HEK293 (cell line): ENCODE measurements at regions not wholly inside any gene's neighbourhood (a gene's known extent, or its start where the extent isn't known, plus 50 kb on each side); places are given as distances from the start of the nearest gene placed in this dataset.

ENCODE experiments used
- CTCF ChIA-PET: fragments of 350-600 bp; formaldehyde crosslinking; extraction: SDS; loops from one replicate; lab custom pipeline; 2021; ENCODE audit warnings: antibody characterized with exemption; lab: Yijun Ruan, JAX
- POLR2A ChIA-PET: fragments of 300-600 bp; formaldehyde crosslinking; extraction: SDS; loops from one replicate; lab custom pipeline; 2020; ENCODE audit warnings: antibody characterized with exemption, inconsistent platforms; lab: Yijun Ruan, JAX
- H3K27ac ChIP-seq: fragments of 200-500 bp; sonication (Bioruptor generic); 2 replicates; pipeline ENCODE4 v1.5.1; 2014; ENCODE audit warnings: low read depth, low read length, control low read depth, inconsistent platforms; ENCODE audit errors: extremely low read depth
- H3K36me3 ChIP-seq, 2 experiments: fragments of 200-500 bp in 1 of 2; sonication (Bioruptor generic) in 1 of 2; 1 replicate in 1 of 2; 2 replicates in 1 of 2; pipeline ENCODE4 v1.5.1; 2014 to 2017; ENCODE audit warnings: inconsistent platforms in 2 of 2, low read length in 2 of 2; ENCODE audit not compliant: control insufficient read depth in 2 of 2, insufficient read depth in 1 of 2
- H3K4me1 ChIP-seq: fragments of 200-500 bp; sonication (Bioruptor generic); 2 replicates; pipeline ENCODE4 v1.5.1; 2014; ENCODE audit warnings: mild to moderate bottlenecking, low read length, inconsistent platforms; ENCODE audit not compliant: control insufficient read depth, insufficient read depth
- H3K4me3 ChIP-seq: 2 replicates; pipeline ENCODE4 v1.5.1; 2011; ENCODE audit warnings: low read depth, mild to moderate bottlenecking, control low read depth, low read length, moderate library complexity
- H3K9me3 ChIP-seq: fragments of 200-500 bp; sonication (Bioruptor generic); 2 replicates; pipeline ENCODE4 v1.5.1; 2014; ENCODE audit warnings: low read depth, low read length, inconsistent platforms; ENCODE audit not compliant: control insufficient read depth, insufficient read depth
- CTCF ChIP-seq: fragments of 450-650 bp; formaldehyde crosslinking; IDR thresholded peaks from 2 replicates; pipeline ENCODE4 v1.5.1; 2016; ENCODE audit warnings: missing biosample characterization, missing genetic modification characterization
- FEZF1 ChIP-seq: fragments of 450-650 bp; formaldehyde crosslinking; IDR thresholded peaks from 2 replicates; pipeline ENCODE4 v1.5.1; 2016; ENCODE audit warnings: missing biosample characterization, missing genetic modification characterization
- GLIS2 ChIP-seq: fragments of 450-650 bp; formaldehyde crosslinking; IDR thresholded peaks from 2 replicates; pipeline ENCODE4 v1.5.1; 2016; ENCODE audit warnings: missing biosample characterization, missing genetic modification characterization
- HOXD13 ChIP-seq: sonication (generic); formaldehyde crosslinking; IDR thresholded peaks from 2 replicates; pipeline ENCODE4 v1.8.0; 2022; ENCODE audit warnings: missing genetic modification reagents, borderline replicate concordance
- IKZF3 ChIP-seq: fragments of 450-650 bp; IDR thresholded peaks from 2 replicates; pipeline ENCODE4 v1.5.0; 2018; ENCODE audit warnings: missing biosample characterization, mild to moderate bottlenecking, missing genetic modification characterization, moderate library complexity
- KLF7 ChIP-seq: fragments of 450-650 bp; formaldehyde crosslinking; IDR thresholded peaks from 2 replicates; pipeline ENCODE4 v1.5.1; 2016; ENCODE audit warnings: missing biosample characterization, missing genetic modification characterization, borderline replicate concordance
- REST ChIP-seq: fragments of 450-650 bp; formaldehyde crosslinking; IDR thresholded peaks from 2 replicates; pipeline ENCODE4 v1.5.1; 2016; ENCODE audit warnings: missing biosample characterization, missing genetic modification characterization
- SP3 ChIP-seq: fragments of 450-650 bp; formaldehyde crosslinking; IDR thresholded peaks from 2 replicates; pipeline ENCODE4 v1.5.1; 2016; ENCODE audit warnings: missing biosample characterization, missing genetic modification characterization
- ZBTB21 ChIP-seq: fragments of 450-650 bp; formaldehyde crosslinking; IDR thresholded peaks from 2 replicates; pipeline ENCODE4 v1.5.1; 2017; ENCODE audit warnings: missing biosample characterization, missing genetic modification characterization
- ZBTB7A ChIP-seq: fragments of 450-650 bp; formaldehyde crosslinking; IDR thresholded peaks from 2 replicates; pipeline ENCODE4 v1.5.1; 2016; ENCODE audit warnings: low read depth, missing biosample characterization, missing genetic modification characterization
- ZFP37 ChIP-seq: fragments of 450-650 bp; formaldehyde crosslinking; IDR thresholded peaks from 2 replicates; pipeline ENCODE4 v1.5.1; 2016; ENCODE audit warnings: missing biosample characterization, missing genetic modification characterization
- ZNF146 ChIP-seq: fragments of 450-650 bp; formaldehyde crosslinking; IDR thresholded peaks from 2 replicates; pipeline ENCODE4 v1.5.1; 2016; ENCODE audit warnings: missing biosample characterization, missing genetic modification characterization
- ZNF184 ChIP-seq: fragments of 450-650 bp; IDR thresholded peaks from 2 replicates; pipeline ENCODE4 v1.5.1; 2018; ENCODE audit warnings: missing biosample characterization, mild to moderate bottlenecking, missing genetic modification characterization
- ZNF19 ChIP-seq: fragments of 450-650 bp; formaldehyde crosslinking; IDR thresholded peaks from 2 replicates; pipeline ENCODE4; 2016; ENCODE audit warnings: missing biosample characterization, missing genetic modification characterization, low read depth
- ZNF202 ChIP-seq: fragments of 450-650 bp; formaldehyde crosslinking; IDR thresholded peaks from 2 replicates; pipeline ENCODE4 v1.5.1; 2016; ENCODE audit warnings: missing biosample characterization, missing genetic modification characterization, borderline replicate concordance
- ZNF24 ChIP-seq: fragments of 450-650 bp; formaldehyde crosslinking; IDR thresholded peaks from 2 replicates; pipeline ENCODE4 v1.5.1; 2016; ENCODE audit warnings: missing biosample characterization, missing genetic modification characterization
- ZNF292 ChIP-seq: fragments of 450-650 bp; formaldehyde crosslinking; IDR thresholded peaks from 2 replicates; pipeline ENCODE4 v1.5.1; 2016; ENCODE audit warnings: low read depth, missing biosample characterization, missing genetic modification characterization, borderline replicate concordance
- ZNF433 ChIP-seq: fragments of 450-650 bp; formaldehyde crosslinking; IDR thresholded peaks from 2 replicates; pipeline ENCODE4 v1.5.1; 2016; ENCODE audit warnings: missing biosample characterization, missing genetic modification characterization, low read depth
- ZNF521 ChIP-seq: fragments of 450-650 bp; formaldehyde crosslinking; IDR thresholded peaks from 2 replicates; pipeline ENCODE4 v1.5.1; 2017; ENCODE audit warnings: missing biosample characterization, mild to moderate bottlenecking, missing genetic modification characterization
- ZNF549 ChIP-seq: fragments of 450-650 bp; IDR thresholded peaks from 2 replicates; pipeline ENCODE4 v1.5.1; 2018; ENCODE audit warnings: missing biosample characterization, missing genetic modification characterization, mild to moderate bottlenecking, inconsistent platforms, moderate library complexity
- ZNF555 ChIP-seq: fragments of 450-650 bp; formaldehyde crosslinking; conservative IDR thresholded peaks from 2 replicates; pipeline ENCODE4 v1.5.1; 2017; ENCODE audit warnings: missing biosample characterization, mild to moderate bottlenecking, missing genetic modification characterization, inconsistent platforms
- ZNF571 ChIP-seq: fragments of 450-650 bp; formaldehyde crosslinking; IDR thresholded peaks from 2 replicates; pipeline ENCODE4 v1.5.0; 2017; ENCODE audit warnings: missing biosample characterization, missing genetic modification characterization
- ZNF626 ChIP-seq: fragments of 450-650 bp; sonication (Bioruptor Pico); formaldehyde crosslinking; IDR thresholded peaks from 2 replicates; pipeline ENCODE4 v1.5.1; 2018; ENCODE audit warnings: missing biosample characterization, missing genetic modification characterization, inconsistent platforms
- ZNF664 ChIP-seq: fragments of 450-650 bp; formaldehyde crosslinking; IDR thresholded peaks from 2 replicates; pipeline ENCODE4 v1.5.1; 2016; ENCODE audit warnings: missing biosample characterization, missing genetic modification characterization
- ZNF707 ChIP-seq: fragments of 450-650 bp; formaldehyde crosslinking; IDR thresholded peaks from 2 replicates; pipeline ENCODE4 v1.5.1; 2016; ENCODE audit warnings: missing biosample characterization, missing genetic modification characterization
- TF ChIP-seq, protein P1 (sequence below): fragments of 450-650 bp; formaldehyde crosslinking; IDR thresholded peaks from 2 replicates; pipeline ENCODE4 v1.5.1; 2016; ENCODE audit warnings: missing biosample characterization, missing genetic modification characterization
- TF ChIP-seq, protein P2 (sequence below): fragments of 450-650 bp; formaldehyde crosslinking; IDR thresholded peaks from 2 replicates; pipeline ENCODE4 v1.5.1; 2017; ENCODE audit warnings: missing biosample characterization, missing genetic modification characterization

DNA sequence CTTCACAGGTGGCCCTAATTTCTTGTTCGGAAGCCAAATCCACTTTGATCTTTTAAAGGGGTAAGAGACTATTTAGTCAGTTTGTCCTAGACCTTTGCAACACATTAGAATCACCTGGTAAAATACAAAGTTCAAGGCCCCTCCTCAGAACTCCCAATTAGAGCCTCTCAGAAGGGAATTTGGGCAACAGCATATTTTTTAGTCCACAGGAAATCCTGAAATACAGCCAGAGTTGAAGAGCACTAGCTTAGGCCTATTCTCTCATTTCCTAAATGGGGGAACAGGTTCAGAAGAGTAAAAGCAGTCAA, 151.3 kb upstream of the FSCB start:
- Histone ChIP-seq H3K4me3 (no peak overlapping the region), H3K4me1 (no peaks in the 10 kb centered on the region), H3K9me3 (no peaks in the 10 kb centered on the region), H3K36me3 (no peaks in the 10 kb centered on the region), H3K27ac (no peak overlapping the region)
- CTCF ChIA-PET: interaction anchor here (0.7 kb wide), 1 partner anchor 292 kb away, joined by 3 read pairs; no protein-coding TSS in a partner anchor
- no peak for TF ChIP-seq CTCF (tag by site-specific recombination)
- no peak for TF ChIP-seq ZNF433
- TF ChIP-seq ZNF549 (tag by site-specific recombination): no peak
- no peak for TF ChIP-seq ZFP37 (tag by site-specific recombination)
- no peak for TF ChIP-seq ZNF19
- no peak for TF ChIP-seq ZNF292
- no peak for TF ChIP-seq ZNF521
- no peak for TF ChIP-seq ZNF555 (tag by site-specific recombination)
- TF ChIP-seq KLF7: no peak
- TF ChIP-seq ZBTB21: no peak
- no peak for TF ChIP-seq ZNF24 (tag by site-specific recombination)
- TF ChIP-seq, protein P1, sequence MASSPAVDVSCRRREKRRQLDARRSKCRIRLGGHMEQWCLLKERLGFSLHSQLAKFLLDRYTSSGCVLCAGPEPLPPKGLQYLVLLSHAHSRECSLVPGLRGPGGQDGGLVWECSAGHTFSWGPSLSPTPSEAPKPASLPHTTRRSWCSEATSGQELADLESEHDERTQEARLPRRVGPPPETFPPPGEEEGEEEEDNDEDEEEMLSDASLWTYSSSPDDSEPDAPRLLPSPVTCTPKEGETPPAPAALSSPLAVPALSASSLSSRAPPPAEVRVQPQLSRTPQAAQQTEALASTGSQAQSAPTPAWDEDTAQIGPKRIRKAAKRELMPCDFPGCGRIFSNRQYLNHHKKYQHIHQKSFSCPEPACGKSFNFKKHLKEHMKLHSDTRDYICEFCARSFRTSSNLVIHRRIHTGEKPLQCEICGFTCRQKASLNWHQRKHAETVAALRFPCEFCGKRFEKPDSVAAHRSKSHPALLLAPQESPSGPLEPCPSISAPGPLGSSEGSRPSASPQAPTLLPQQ (tag by site-specific recombination): no peak
- no peak for TF ChIP-seq ZNF202 (tag by site-specific recombination)
- TF ChIP-seq GLIS2 (tag by site-specific recombination): no peak
- POLR2A ChIA-PET: no interaction called here

GRCh38 chr14:44657696-44658388, 150.8 kb upstream of the FSCB start:
- Histone ChIP-seq H3K4me1 (no peaks in the 10 kb centered on the region), H3K36me3 (no peaks in the 10 kb centered on the region), H3K27ac (no peak overlapping the region), H3K9me3 (no peaks in the 10 kb centered on the region), H3K4me3 (no peak overlapping the region)
- CTCF ChIA-PET: interaction anchor here (0.6 to 0.7 kb wide), 2 partner anchors 11 to 292 kb away, joined by 3 to 4 read pairs; no protein-coding TSS in a partner anchor
- no peak for TF ChIP-seq ZNF146
- no peak for TF ChIP-seq ZNF664 (tag by site-specific recombination)
- TF ChIP-seq, protein P2, sequence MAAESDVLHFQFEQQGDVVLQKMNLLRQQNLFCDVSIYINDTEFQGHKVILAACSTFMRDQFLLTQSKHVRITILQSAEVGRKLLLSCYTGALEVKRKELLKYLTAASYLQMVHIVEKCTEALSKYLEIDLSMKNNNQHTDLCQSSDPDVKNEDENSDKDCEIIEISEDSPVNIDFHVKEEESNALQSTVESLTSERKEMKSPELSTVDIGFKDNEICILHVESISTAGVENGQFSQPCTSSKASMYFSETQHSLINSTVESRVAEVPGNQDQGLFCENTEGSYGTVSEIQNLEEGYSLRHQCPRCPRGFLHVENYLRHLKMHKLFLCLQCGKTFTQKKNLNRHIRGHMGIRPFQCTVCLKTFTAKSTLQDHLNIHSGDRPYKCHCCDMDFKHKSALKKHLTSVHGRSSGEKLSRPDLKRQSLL: no peak
- no peak for TF ChIP-seq ZBTB7A (tag by site-specific recombination)
- no peak for TF ChIP-seq ZNF707
- no peak for TF ChIP-seq ZNF626
- TF ChIP-seq FEZF1: no peak
- TF ChIP-seq ZNF571 (tag by site-specific recombination): no peak
- TF ChIP-seq IKZF3 (tag by site-specific recombination): no peak
- no peak for TF ChIP-seq ZNF24 (tag by site-specific recombination)
- no peak for TF ChIP-seq ZNF184 (tag by site-specific recombination)
- TF ChIP-seq HOXD13 (CRISPR knock-in tag): no peak
- no peak for TF ChIP-seq SP3 (tag by site-specific recombination)
- no peak for TF ChIP-seq REST
- POLR2A ChIA-PET: interaction anchor here (0.5 kb wide), 1 partner anchor 160 kb away, joined by 3 read pairs; no protein-coding TSS in a partner anchor
